Neural progenitor cell (in vitro differentiated cells): ENCODE measurements at regions not wholly inside any gene's neighbourhood (a gene's known extent, or its start where the extent isn't known, plus 50 kb on each side); places are given as distances from the start of the nearest gene placed in this dataset.

ENCODE experiments used
- DNase-seq: peaks from one replicate; pipeline ENCODE4 v3.0.0-alpha.2; 2016; ENCODE audit warnings: low spot score
- H2AFZ ChIP-seq: fragments of 200-600 bp; sonication (generic); replicated peaks from 2 replicates; pipeline ENCODE4 v1.6.1; 2016; ENCODE audit warnings: antibody characterized with exemption
- H3F3A ChIP-seq: fragments of 200-600 bp; sonication (generic); 2 replicates; pipeline ENCODE4 v1.6.1; 2016; ENCODE audit warnings: antibody characterized with exemption, low read depth
- H3K27ac ChIP-seq: fragments of 200-600 bp; sonication (generic); 2 replicates; pipeline ENCODE4 v1.5.1; 2016; ENCODE audit warnings: mild to moderate bottlenecking
- H3K27me3 ChIP-seq: fragments of 200-600 bp; sonication (generic); 2 replicates; pipeline ENCODE4 v1.6.1; 2016; ENCODE audit warnings: mild to moderate bottlenecking, moderate library complexity
- H3K36me3 ChIP-seq: fragments of 200-600 bp; sonication (generic); 2 replicates; pipeline ENCODE4 v1.5.1; 2016
- H3K4me1 ChIP-seq: fragments of 200-600 bp; sonication (generic); 2 replicates; pipeline ENCODE4 v1.6.1; 2016; ENCODE audit warnings: mixed run types
- H3K4me2 ChIP-seq: fragments of 200-600 bp; sonication (generic); 2 replicates; pipeline ENCODE4 v1.6.1; 2016
- H3K4me3 ChIP-seq: fragments of 200-600 bp; sonication (generic); 2 replicates; pipeline ENCODE4 v1.5.1; 2016
- H3K79me2 ChIP-seq: fragments of 200-600 bp; sonication (generic); 2 replicates; pipeline ENCODE4 v1.6.1; 2016; ENCODE audit warnings: low read depth
- H3K9ac ChIP-seq: fragments of 200-600 bp; sonication (generic); 2 replicates; pipeline ENCODE4 v1.6.1; 2016
- H3K9me3 ChIP-seq: fragments of 200-600 bp; sonication (generic); 2 replicates; pipeline ENCODE4 v1.5.1; 2016; ENCODE audit warnings: low read depth
- H4K20me1 ChIP-seq: fragments of 200-600 bp; sonication (generic); 2 replicates; pipeline ENCODE4 v1.6.1; 2016; ENCODE audit warnings: low read depth
- H3K27ac Mint-ChIP-seq: 3 replicates; pipeline ENCODE4 v1.8.0; 2021; ENCODE audit warnings: mixed read lengths
- H3K27me3 Mint-ChIP-seq: 2 replicates; pipeline ENCODE4 v1.8.0; 2022; ENCODE audit warnings: low read depth, mild to moderate bottlenecking, inconsistent platforms, moderate library complexity, mixed read lengths; ENCODE audit not compliant: insufficient read depth
- H3K36me3 Mint-ChIP-seq: 3 replicates; pipeline ENCODE4 v1.8.0; 2021; ENCODE audit warnings: mixed read lengths
- H3K4me1 Mint-ChIP-seq: 3 replicates; pipeline ENCODE4 v1.8.0; 2021; ENCODE audit warnings: mixed read lengths
- H3K4me3 Mint-ChIP-seq: 3 replicates; pipeline ENCODE4 v1.8.0; 2021; ENCODE audit warnings: mild to moderate bottlenecking, moderate library complexity, mixed read lengths
- H3K9me3 Mint-ChIP-seq: 3 replicates; pipeline ENCODE4 v1.8.0; 2020; ENCODE audit warnings: mixed read lengths
- CTCF ChIP-seq: fragments of 200-600 bp; sonication (generic); IDR thresholded peaks from 2 replicates; pipeline ENCODE4 v1.5.1; 2017; ENCODE audit warnings: antibody characterized with exemption, mild to moderate bottlenecking
- EZH2 ChIP-seq: fragments of 200-600 bp; sonication (generic); IDR thresholded peaks from 2 replicates; pipeline ENCODE4 v1.6.1; 2017; ENCODE audit warnings: antibody characterized with exemption, mild to moderate bottlenecking, moderate library complexity
- EZH2phosphoT487 ChIP-seq: fragments of 200-600 bp; sonication (generic); IDR thresholded peaks from 2 replicates; pipeline ENCODE4 v1.6.1; 2017; ENCODE audit warnings: antibody characterized with exemption

GRCh38 chr13:109651311-109651710, 135.1 kb downstream of the IRS2 start:
- Mint-ChIP-seq H3K9me3 (no peaks in the 10 kb centered on the region), H3K4me3 (no peak overlapping the region), H3K4me1 (peaks cover 5% of the 10 kb centered on the region), H3K27ac (no peak overlapping the region), H3K27me3 (peaks cover 5% of the 10 kb centered on the region), H3K36me3 (no peaks in the 10 kb centered on the region)
- no peak for DNase-seq
- H3K4me2 ChIP-seq: no peak overlapping the region
- no peaks in the 10 kb centered on the region for H3K79me2 ChIP-seq
- no peaks in the 10 kb centered on the region for H3K9me3 ChIP-seq
- H3K9ac ChIP-seq: no peak overlapping the region
- H3K27me3 ChIP-seq: no peaks in the 10 kb centered on the region
- H3K4me3 ChIP-seq: no peak overlapping the region
- no peaks in the 10 kb centered on the region for H3F3A ChIP-seq
- H2AFZ ChIP-seq: no peak overlapping the region
- TF ChIP-seq CTCF: no peak
- no peak for TF ChIP-seq EZH2
- TF ChIP-seq EZH2phosphoT487: no peak
- no peaks in the 10 kb centered on the region for H4K20me1 ChIP-seq
- H3K27ac ChIP-seq: no peak overlapping the region
- H3K4me1 ChIP-seq: peaks cover 12% of the 10 kb centered on the region
- no peaks in the 10 kb centered on the region for H3K36me3 ChIP-seq

- Histone ChIP-seq H3K4me3 (no peak overlapping the region), H3K4me2 (no peak overlapping the region), H3K27me3 (no peaks in the 10 kb centered on the region), H4K20me1 (no peaks in the 10 kb centered on the region), H3K9ac (no peak overlapping the region), H3K4me1 (peaks cover 12% of the 10 kb centered on the region), H3K9me3 (no peaks in the 10 kb centered on the region), H3K27ac (no peak overlapping the region), H3K36me3 (no peaks in the 10 kb centered on the region), H3K79me2 (no peaks in the 10 kb centered on the region), H2AFZ (no peak overlapping the region), H3F3A (no peaks in the 10 kb centered on the region)
- Mint-ChIP-seq H3K27me3 (peaks cover 5% of the 10 kb centered on the region), H3K36me3 (no peaks in the 10 kb centered on the region), H3K27ac (no peak overlapping the region), H3K4me3 (no peak overlapping the region), H3K9me3 (no peaks in the 10 kb centered on the region), H3K4me1 (peaks cover 9% of the 10 kb centered on the region)
- DNase-seq: no peak
- TF ChIP-seq EZH2phosphoT487 (no peak), CTCF (no peak), EZH2 (no peak)
These were observed 135.5 kb downstream of the IRS2 start for GRCh38 chr13:109650861-109651260.

- Histone ChIP-seq H3K27ac (no peak overlapping the region), H3K4me3 (no peak overlapping the region), H3K4me1 (peaks cover 12% of the 10 kb centered on the region), H3K4me2 (no peak overlapping the region), H3K9ac (no peak overlapping the region), H3K79me2 (no peaks in the 10 kb centered on the region), H3K9me3 (no peaks in the 10 kb centered on the region), H4K20me1 (no peaks in the 10 kb centered on the region), H3K27me3 (no peaks in the 10 kb centered on the region), H3K36me3 (no peaks in the 10 kb centered on the region), H3F3A (no peaks in the 10 kb centered on the region), H2AFZ (no peak overlapping the region)
- DNase-seq: no peak
- H3K4me3 Mint-ChIP-seq: no peak overlapping the region
- no peaks in the 10 kb centered on the region for H3K36me3 Mint-ChIP-seq
- H3K4me1 Mint-ChIP-seq: peaks cover 10% of the 10 kb centered on the region
- TF ChIP-seq CTCF (no peak), EZH2 (no peak), EZH2phosphoT487 (no peak)
- H3K9me3 Mint-ChIP-seq: no peaks in the 10 kb centered on the region
- H3K27ac Mint-ChIP-seq: no peak overlapping the region
- H3K27me3 Mint-ChIP-seq: peaks cover 2% of the 10 kb centered on the region
These were observed 136.7 kb downstream of the IRS2 start for GRCh38 chr13:109649713-109650112.

DNA sequence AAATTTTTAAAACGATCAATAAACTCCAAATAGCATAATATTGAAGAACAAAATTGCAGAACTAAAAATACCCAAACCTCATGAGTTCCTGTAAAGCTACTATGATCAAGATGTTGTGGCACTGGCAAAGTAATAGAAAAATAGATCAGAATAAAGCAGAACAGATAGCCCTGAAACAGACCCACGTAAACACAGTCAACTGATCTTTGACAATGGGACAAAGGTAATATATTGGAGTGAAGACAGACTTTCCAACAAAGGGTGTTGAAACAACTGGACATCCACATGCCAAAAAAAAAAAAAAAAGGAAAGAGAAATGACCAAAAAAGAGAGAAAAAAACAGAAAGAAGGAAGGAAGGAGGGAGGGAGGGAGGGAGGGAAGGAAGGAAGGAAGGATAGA, 138.7 kb downstream of the IRS2 start:
- Histone ChIP-seq H3K4me3 (no peak overlapping the region), H3K79me2 (no peaks in the 10 kb centered on the region), H3K9ac (no peak overlapping the region), H3K4me1 (peaks cover 12% of the 10 kb centered on the region), H3K4me2 (peak overlapping the region; percentile 32), H3K36me3 (no peaks in the 10 kb centered on the region), H3K27me3 (no peaks in the 10 kb centered on the region), H3K9me3 (no peaks in the 10 kb centered on the region), H4K20me1 (no peaks in the 10 kb centered on the region), H2AFZ (no peak overlapping the region), H3K27ac (no peak overlapping the region), H3F3A (no peaks in the 10 kb centered on the region)
- Mint-ChIP-seq H3K36me3 (no peaks in the 10 kb centered on the region), H3K27ac (no peak overlapping the region), H3K4me1 (peaks cover 10% of the 10 kb centered on the region), H3K4me3 (no peak overlapping the region), H3K9me3 (peaks cover 2% of the 10 kb centered on the region), H3K27me3 (peaks cover 2% of the 10 kb centered on the region)
- TF ChIP-seq EZH2phosphoT487: no peak
- TF ChIP-seq EZH2: no peak
- DNase-seq: no peak
